GM23338 (cell line): ENCODE measurements at regions not wholly inside any gene's neighbourhood (a gene's known extent, or its start where the extent isn't known, plus 50 kb on each side); places are given as distances from the start of the nearest gene placed in this dataset.

Experiments used
- ATAC-seq: fragments of 200-7000 bp; cut with Tn5 transposase; 3 replicates; pipeline ENCODE4 v1.9.1; 2020
- DNase-seq: peaks from one replicate; pipeline ENCODE4 v3.0.0-alpha.2; 2015; ENCODE audit warnings: low spot score
- H2AFZ ChIP-seq: fragments of 200-600 bp; sonication (generic); 2 replicates; pipeline ENCODE4 v1.8.0; 2016; ENCODE audit warnings: antibody characterized with exemption, mild to moderate bottlenecking, moderate library complexity
- H3F3A ChIP-seq: fragments of 200-600 bp; sonication (generic); replicated peaks from 2 replicates; pipeline ENCODE4 v1.8.0; 2017; ENCODE audit warnings: antibody characterized with exemption, mixed run types, low read depth
- H3K27ac ChIP-seq: fragments of 200-600 bp; sonication (generic); 2 replicates; pipeline ENCODE4 v1.6.1; 2016; ENCODE audit warnings: low read depth
- H3K27me3 ChIP-seq: fragments of 200-600 bp; sonication (generic); 2 replicates; pipeline ENCODE4 v1.8.0; 2016; ENCODE audit warnings: mild to moderate bottlenecking, mixed run types, moderate library complexity; ENCODE audit not compliant: insufficient read depth
- H3K36me3 ChIP-seq: fragments of 200-600 bp; sonication (generic); 2 replicates; pipeline ENCODE4 v1.8.0; 2016; ENCODE audit warnings: mild to moderate bottlenecking; ENCODE audit not compliant: insufficient read depth
- H3K4me1 ChIP-seq: fragments of 200-600 bp; sonication (generic); 2 replicates; pipeline ENCODE4 v1.8.0; 2016; ENCODE audit warnings: mild to moderate bottlenecking, moderate library complexity; ENCODE audit not compliant: insufficient read depth
- H3K4me2 ChIP-seq: fragments of 200-600 bp; sonication (generic); 2 replicates; pipeline ENCODE4 v1.7.1; 2017; ENCODE audit warnings: mixed run types
- H3K4me3 ChIP-seq: fragments of 200-600 bp; sonication (generic); 2 replicates; pipeline ENCODE4 v1.6.1; 2016; ENCODE audit warnings: mixed run types
- H3K79me2 ChIP-seq: fragments of 200-600 bp; sonication (generic); replicated peaks from 2 replicates; pipeline ENCODE4 v1.8.0; 2017; ENCODE audit warnings: mild to moderate bottlenecking; ENCODE audit not compliant: insufficient read depth
- H3K9me2 ChIP-seq: fragments of 200-600 bp; sonication (generic); 2 replicates; pipeline ENCODE4 v1.8.0; 2017; ENCODE audit not compliant: insufficient read depth
- H4K20me1 ChIP-seq: fragments of 200-600 bp; sonication (generic); replicated peaks from 2 replicates; pipeline ENCODE4 v1.8.0; 2017; ENCODE audit warnings: mild to moderate bottlenecking; ENCODE audit not compliant: insufficient read depth
- H3K27ac Mint-ChIP-seq: 2 replicates; pipeline ENCODE4 v1.8.0; 2020; ENCODE audit warnings: inconsistent platforms, mild to moderate bottlenecking, moderate library complexity, mixed read lengths
- H3K27me3 Mint-ChIP-seq: 3 replicates; pipeline ENCODE4 v1.8.0; 2022; ENCODE audit warnings: low read depth, mild to moderate bottlenecking, moderate library complexity, mixed read lengths, inconsistent platforms; ENCODE audit not compliant: insufficient read depth, poor library complexity
- H3K36me3 Mint-ChIP-seq: 3 replicates; pipeline ENCODE4 v1.8.0; 2021; ENCODE audit warnings: low read depth, mild to moderate bottlenecking, inconsistent platforms, moderate library complexity, mixed read lengths
- H3K4me1 Mint-ChIP-seq: 3 replicates; pipeline ENCODE4 v1.8.0; 2020; ENCODE audit warnings: mild to moderate bottlenecking, inconsistent platforms, mixed read lengths
- H3K4me3 Mint-ChIP-seq: 3 replicates; pipeline ENCODE4 v1.8.0; 2021; ENCODE audit warnings: moderate library complexity, mild to moderate bottlenecking, inconsistent platforms, mixed read lengths
- H3K9me3 Mint-ChIP-seq: 3 replicates; pipeline ENCODE4 v1.8.0; 2020; ENCODE audit warnings: moderate library complexity, mild to moderate bottlenecking, inconsistent platforms, mixed read lengths
- EZH2 ChIP-seq: fragments of 200-600 bp; sonication (generic); IDR thresholded peaks from one replicate; pipeline ENCODE4 v1.8.0; 2017; ENCODE audit warnings: antibody characterized with exemption, mild to moderate bottlenecking, low read depth; ENCODE audit not compliant: unreplicated experiment
- EZH2phosphoT487 ChIP-seq: fragments of 200-600 bp; sonication (generic); IDR thresholded peaks from one replicate; pipeline ENCODE4 v1.8.1; 2018; ENCODE audit warnings: antibody characterized with exemption; ENCODE audit not compliant: unreplicated experiment
- POLR2AphosphoS5 ChIP-seq: IDR thresholded peaks from 2 replicates; pipeline ENCODE4 v1.6.1; 2016; ENCODE audit warnings: antibody characterized with exemption, low read depth
- REST ChIP-seq: IDR thresholded peaks from one replicate; pipeline ENCODE4 v1.6.1; 2018; ENCODE audit warnings: antibody characterized with exemption; ENCODE audit not compliant: unreplicated experiment
- STAT1 ChIP-seq: IDR thresholded peaks from one replicate; pipeline ENCODE4 v1.6.1; 2016; ENCODE audit warnings: antibody characterized with exemption; ENCODE audit not compliant: unreplicated experiment
- ZNF462 ChIP-seq: fragments of 250-450 bp; sonication (Bioruptor Pico); IDR thresholded peaks from 2 replicates; pipeline ENCODE4 v1.5.0; 2020; ENCODE audit warnings: mild to moderate bottlenecking, moderate library complexity

DNA sequence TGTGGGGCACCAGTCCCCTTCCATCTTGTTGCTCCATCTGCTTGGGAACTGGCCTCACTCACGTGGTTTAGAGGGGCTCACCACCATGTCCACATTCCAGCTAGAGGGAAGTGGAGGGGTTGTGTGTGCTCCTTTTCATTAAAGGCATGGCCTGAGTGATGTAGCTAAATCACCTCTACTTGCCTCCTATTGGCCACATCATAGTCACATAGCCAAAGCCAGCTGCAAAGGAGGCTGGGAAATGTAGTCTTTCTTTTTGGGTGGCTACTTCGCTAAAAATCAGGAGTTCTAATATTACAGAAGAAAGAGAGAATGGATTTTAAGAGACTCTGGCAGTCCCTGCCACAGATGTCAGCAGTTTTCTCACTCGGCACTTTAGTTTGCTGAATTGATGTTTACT is 63.0 kb upstream of the ALX4 start (continued):
- TF ChIP-seq REST = no peak

GRCh38 chr11:44374001-44374400 is 64.1 kb upstream of the ALX4 start:
- Histone ChIP-seq H4K20me1 (no peaks in the 10 kb centered on the region), H2AFZ (no peak overlapping the region), H3K4me2 (no peak overlapping the region), H3F3A (no peaks in the 10 kb centered on the region), H3K27me3 (no peaks in the 10 kb centered on the region), H3K36me3 (no peaks in the 10 kb centered on the region), H3K9me2 (peaks cover 13% of the 10 kb centered on the region; the same call in 1 of the 2 replicates), H3K79me2 (no peaks in the 10 kb centered on the region), H3K4me3 (no peak overlapping the region), H3K4me1 (no peaks in the 10 kb centered on the region), H3K27ac (no peak overlapping the region)
- no peak for ATAC-seq
- H3K4me1 Mint-ChIP-seq = peaks cover 6% of the 10 kb centered on the region; the same call in 2 of the 3 replicates
- no peaks in the 10 kb centered on the region for H3K36me3 Mint-ChIP-seq
- H3K27me3 Mint-ChIP-seq = peaks cover 6% of the 10 kb centered on the region
- no peaks in the 10 kb centered on the region for H3K9me3 Mint-ChIP-seq
- DNase-seq = no peak
- no peak for TF ChIP-seq POLR2AphosphoS5
- no peak for TF ChIP-seq STAT1
- no peak for TF ChIP-seq ZNF462
- TF ChIP-seq EZH2 = no peak
- no peak for TF ChIP-seq EZH2phosphoT487
- no peak overlapping the region for H3K27ac Mint-ChIP-seq
- no peak overlapping the region for H3K4me3 Mint-ChIP-seq
